Vagina (tissue), 2 donors: ENCODE measurements at regions not wholly inside any gene's neighbourhood (a gene's known extent, or its start where the extent isn't known, plus 50 kb on each side); places are given as distances from the start of the nearest gene placed in this dataset.

ENCODE experiments used
- POLR2A ChIP-seq, 2 donors: fragments of 450-650 bp; IDR thresholded peaks; one replicate each; pipeline ENCODE4 v1.6.1; 2017; ENCODE audit warnings: antibody characterized with exemption in 2 of 2, mild to moderate bottlenecking in 2 of 2, moderate library complexity in 2 of 2
- POLR2AphosphoS5 ChIP-seq, 2 donors: sonication (generic); formaldehyde crosslinking; IDR thresholded peaks; one replicate each; pipeline ENCODE4 v1.9.0; 2017; ENCODE audit warnings: antibody characterized with exemption in 2 of 2, mild to moderate bottlenecking in 2 of 2, low read depth in 1 of 2; ENCODE audit not compliant: insufficient read depth in 1 of 2
- TF ChIP-seq, protein P1 (sequence below), 3 experiments: fragments of 450-650 bp in 2 of 3; fragments of 200-600 bp in 1 of 3; sonication (generic) in 1 of 3; IDR thresholded peaks; one replicate each; pipeline ENCODE4 v1.5.1; 2017 to 2019; ENCODE audit warnings: antibody characterized with exemption in 3 of 3, mild to moderate bottlenecking in 2 of 3, moderate library complexity in 2 of 3

DNA sequence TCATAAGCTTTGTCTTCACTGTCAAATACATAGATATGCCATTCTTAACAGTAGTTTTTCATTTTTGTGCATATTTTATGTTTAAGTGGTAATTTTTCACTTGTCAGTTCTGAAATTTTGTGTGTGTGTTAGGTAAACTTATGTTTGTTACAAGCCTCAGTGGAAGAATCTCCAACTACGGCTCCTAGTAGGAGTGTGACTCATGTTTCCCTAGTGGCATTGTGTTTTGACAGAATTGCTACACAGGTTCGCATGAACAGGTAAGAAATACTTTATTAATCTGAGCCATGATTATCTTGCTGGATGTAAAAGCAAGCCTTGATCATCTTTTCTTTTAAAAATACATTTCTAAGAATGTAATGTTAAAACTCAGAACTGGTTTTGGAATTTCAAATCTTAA, 94.4 kb downstream of the BLTP1 start:
- no peak for TF ChIP-seq POLR2A (IDR thresholded peaks at IDR 0.05)
- TF ChIP-seq, protein P1, sequence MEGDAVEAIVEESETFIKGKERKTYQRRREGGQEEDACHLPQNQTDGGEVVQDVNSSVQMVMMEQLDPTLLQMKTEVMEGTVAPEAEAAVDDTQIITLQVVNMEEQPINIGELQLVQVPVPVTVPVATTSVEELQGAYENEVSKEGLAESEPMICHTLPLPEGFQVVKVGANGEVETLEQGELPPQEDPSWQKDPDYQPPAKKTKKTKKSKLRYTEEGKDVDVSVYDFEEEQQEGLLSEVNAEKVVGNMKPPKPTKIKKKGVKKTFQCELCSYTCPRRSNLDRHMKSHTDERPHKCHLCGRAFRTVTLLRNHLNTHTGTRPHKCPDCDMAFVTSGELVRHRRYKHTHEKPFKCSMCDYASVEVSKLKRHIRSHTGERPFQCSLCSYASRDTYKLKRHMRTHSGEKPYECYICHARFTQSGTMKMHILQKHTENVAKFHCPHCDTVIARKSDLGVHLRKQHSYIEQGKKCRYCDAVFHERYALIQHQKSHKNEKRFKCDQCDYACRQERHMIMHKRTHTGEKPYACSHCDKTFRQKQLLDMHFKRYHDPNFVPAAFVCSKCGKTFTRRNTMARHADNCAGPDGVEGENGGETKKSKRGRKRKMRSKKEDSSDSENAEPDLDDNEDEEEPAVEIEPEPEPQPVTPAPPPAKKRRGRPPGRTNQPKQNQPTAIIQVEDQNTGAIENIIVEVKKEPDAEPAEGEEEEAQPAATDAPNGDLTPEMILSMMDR (IDR thresholded peaks at IDR 0.05): no peak
- TF ChIP-seq POLR2AphosphoS5 (IDR thresholded peaks at IDR 0.05; ENCODE audit: insufficient read depth in 1 of 2, low read depth in 1 of 2): no peak
